ENCODE measurements at regions not wholly inside any gene's neighbourhood (a gene's known extent, or its start where the extent isn't known, plus 50 kb on each side); places are given as distances from the start of the nearest gene placed in this dataset.

DNA sequence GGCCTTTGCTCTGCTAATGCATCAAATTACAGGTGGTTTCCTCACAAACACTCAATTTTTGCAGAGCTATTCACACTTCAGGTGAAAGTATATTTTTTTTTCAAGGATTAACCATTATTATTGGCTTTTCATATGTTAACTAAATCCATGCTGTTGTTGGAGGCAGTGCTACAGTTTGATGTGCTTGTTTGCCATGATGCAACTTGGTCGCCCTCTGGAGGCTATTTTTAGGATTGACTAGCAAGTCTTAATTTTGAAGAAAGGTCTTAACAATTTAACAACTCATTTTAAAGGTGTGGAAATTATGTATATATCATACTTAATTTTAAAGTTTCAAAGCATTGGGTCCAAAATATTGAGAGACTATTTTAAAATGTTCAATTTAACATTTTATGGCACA lies 168.8 kb upstream of the FAM47A start:
- Mint-ChIP-seq H3K4me1 (no peaks in the 10 kb centered on the region), H3K27me3 (no peaks in the 10 kb centered on the region), H3K4me3 (no peak overlapping the region), H3K9me3 (peaks cover 0 to 1% (median 0%) of the 10 kb centered on the region in 11 donors), H3K36me3 (no peaks in the 10 kb centered on the region), H3K27ac (no peak overlapping the region)
- intact Hi-C loops (cut with micrococcal nuclease), result no loop called here
- POLR2A ChIA-PET, result interaction anchor here (0.6 kb wide), 1 partner anchor 79 kb away, joined by 3 read pairs; no protein-coding TSS in a partner anchor
- Histone ChIP-seq H3K27me3 (ENCODE audit: control insufficient read depth in 2 of 2, insufficient read depth in 2 of 2, low read length in 2 of 2) (no peaks in the 10 kb centered on the region), H3K4me3 (ENCODE audit: low read length) (no peak overlapping the region), H3K4me1 (ENCODE audit: control insufficient read depth in 2 of 2, insufficient read depth in 2 of 2, low read length in 2 of 2) (no peaks in the 10 kb centered on the region), H3K9me3 (ENCODE audit: control insufficient read depth in 2 of 3, low read length in 3 of 3) (no peaks in the 10 kb centered on the region), H3K36me3 (ENCODE audit: control insufficient read depth in 2 of 3, insufficient read depth in 3 of 3, low read length in 3 of 3) (no peaks in the 10 kb centered on the region), H3K27ac (ENCODE audit: low read depth, low read length) (no peak overlapping the region)
- ATAC-seq (no peak), DNase-seq (peak in 4 of 9 donors; percentile 1 to 10 (median 6))
- CTCF ChIA-PET, result no interaction called here

DNA sequence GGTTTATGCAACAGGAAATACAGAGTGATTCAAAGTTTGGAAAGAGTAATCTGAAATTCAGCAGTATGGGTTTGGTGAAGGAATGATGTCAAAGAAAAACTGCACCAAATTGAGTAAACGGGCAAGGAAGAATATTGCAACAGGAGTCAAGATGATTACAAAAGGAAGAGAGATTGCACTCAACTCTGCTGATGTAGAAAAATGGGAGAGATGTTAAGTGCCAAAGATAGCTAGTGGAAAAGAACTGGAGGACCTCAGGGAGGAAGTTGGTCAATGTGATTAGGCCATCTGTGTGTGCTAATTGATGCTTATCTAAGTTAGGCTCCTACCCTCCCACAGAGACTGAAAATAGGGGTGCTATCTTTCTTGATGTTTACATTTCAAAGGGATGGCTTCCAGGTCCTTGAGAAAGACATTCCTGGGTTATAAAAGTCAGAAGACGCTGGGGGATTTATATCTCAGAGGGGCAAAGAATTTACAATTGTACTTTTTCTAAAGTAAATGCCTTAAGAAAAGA lies 167.4 kb upstream of the FAM47A start:
- intact Hi-C loops (cut with micrococcal nuclease), result no loop called here
- H3K4me1 ChIP-seq (ENCODE audit: control insufficient read depth in 2 of 2, insufficient read depth in 2 of 2, low read length in 2 of 2), result no peaks in the 10 kb centered on the region
- no peak for DNase-seq
- no peak overlapping the region for H3K4me3 ChIP-seq (ENCODE audit: low read length)
- Mint-ChIP-seq H3K27ac (no peak overlapping the region), H3K9me3 (no peaks in the 10 kb centered on the region), H3K4me3 (no peak overlapping the region), H3K36me3 (no peaks in the 10 kb centered on the region), H3K27me3 (no peaks in the 10 kb centered on the region), H3K4me1 (no peaks in the 10 kb centered on the region)
- H3K27me3 ChIP-seq (ENCODE audit: control insufficient read depth in 2 of 2, insufficient read depth in 2 of 2, low read length in 2 of 2), result no peaks in the 10 kb centered on the region
- ATAC-seq, result no peak
- no peaks in the 10 kb centered on the region for H3K9me3 ChIP-seq (ENCODE audit: control insufficient read depth in 2 of 3, low read length in 3 of 3)
- no peaks in the 10 kb centered on the region for H3K36me3 ChIP-seq (ENCODE audit: control insufficient read depth in 2 of 3, insufficient read depth in 3 of 3, low read length in 3 of 3)
- POLR2A ChIA-PET, result no interaction called here
- CTCF ChIA-PET, result no interaction called here
- H3K27ac ChIP-seq (ENCODE audit: low read depth, low read length), result no peak overlapping the region

DNA sequence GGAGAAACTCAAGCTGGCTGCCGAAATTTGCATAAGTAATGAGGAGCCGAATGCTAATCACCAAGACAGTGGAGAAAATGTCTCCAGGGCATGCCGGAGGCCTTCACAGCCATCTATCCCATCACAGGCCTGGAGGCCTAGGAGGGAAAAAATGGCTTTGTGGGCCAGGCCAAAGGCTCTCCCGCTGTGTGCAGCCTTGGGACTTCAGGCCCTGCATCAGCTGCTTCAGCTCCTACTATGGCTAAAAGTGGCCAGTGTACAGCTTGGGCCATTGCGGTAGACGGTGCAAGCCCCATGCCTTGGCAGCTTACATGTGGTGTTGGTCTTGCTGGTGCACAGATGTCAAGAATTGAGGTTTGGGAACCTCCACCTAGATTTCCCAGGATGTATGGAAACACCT lies 162.6 kb upstream of the FAM47A start:
- H3K36me3 Mint-ChIP-seq, result no peaks in the 10 kb centered on the region
- ATAC-seq, result no peak
- H3K4me3 ChIP-seq (ENCODE audit: low read length), result no peak overlapping the region
- H3K27me3 Mint-ChIP-seq, result no peaks in the 10 kb centered on the region
- H3K27ac Mint-ChIP-seq, result no peak overlapping the region
- ChIA-PET POLR2A (no interaction called here), CTCF (no interaction called here)
- no peak for DNase-seq
- no peaks in the 10 kb centered on the region for H3K9me3 ChIP-seq (ENCODE audit: control insufficient read depth in 2 of 3, low read length in 3 of 3)
- H3K4me1 Mint-ChIP-seq, result no peaks in the 10 kb centered on the region
- H3K27ac ChIP-seq (ENCODE audit: low read depth, low read length), result no peak overlapping the region
- no peak overlapping the region for H3K4me3 Mint-ChIP-seq
- peaks cover 0 to 6% (median 0%) of the 10 kb centered on the region in 11 donors for H3K9me3 Mint-ChIP-seq
- H3K36me3 ChIP-seq (ENCODE audit: control insufficient read depth in 2 of 3, insufficient read depth in 3 of 3, low read length in 3 of 3), result no peaks in the 10 kb centered on the region
- no peaks in the 10 kb centered on the region for H3K4me1 ChIP-seq (ENCODE audit: control insufficient read depth in 2 of 2, insufficient read depth in 2 of 2, low read length in 2 of 2)
- no peaks in the 10 kb centered on the region for H3K27me3 ChIP-seq (ENCODE audit: control insufficient read depth in 2 of 2, insufficient read depth in 2 of 2, low read length in 2 of 2)
- intact Hi-C loops (cut with micrococcal nuclease), result no loop called here

DNA sequence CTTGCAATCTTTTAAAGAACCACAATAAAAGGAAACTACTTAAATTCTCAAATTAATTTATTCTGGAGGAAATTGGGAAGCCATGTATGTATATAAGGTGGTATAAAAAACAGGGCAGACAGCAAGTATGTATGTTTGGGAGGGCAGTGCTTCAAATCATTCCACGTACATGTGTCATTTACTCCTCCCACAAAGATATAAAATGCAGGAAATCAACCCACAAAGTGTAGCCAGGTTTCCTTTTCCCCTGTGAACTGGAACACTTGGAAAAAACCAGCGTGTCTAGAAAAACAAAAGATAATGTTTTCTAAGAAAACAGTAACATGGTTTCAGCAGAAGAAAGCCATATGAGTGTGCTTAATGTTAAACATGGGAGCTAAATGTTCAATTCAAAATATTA lies 156.7 kb upstream of the FAM47A start:
- Mint-ChIP-seq H3K4me3 (no peak overlapping the region), H3K4me1 (no peaks in the 10 kb centered on the region), H3K27ac (no peak overlapping the region), H3K36me3 (no peaks in the 10 kb centered on the region), H3K9me3 (peaks cover 0 to 5% (median 0%) of the 10 kb centered on the region in 11 donors), H3K27me3 (no peaks in the 10 kb centered on the region)
- POLR2A ChIA-PET, result no interaction called here
- ATAC-seq (no peak), DNase-seq (no peak)
- intact Hi-C loops (cut with micrococcal nuclease), result no loop called here
- no peaks in the 10 kb centered on the region for H3K36me3 ChIP-seq (ENCODE audit: control insufficient read depth in 2 of 3, insufficient read depth in 3 of 3, low read length in 3 of 3)
- no peaks in the 10 kb centered on the region for H3K27me3 ChIP-seq (ENCODE audit: control insufficient read depth in 2 of 2, insufficient read depth in 2 of 2, low read length in 2 of 2)
- H3K4me3 ChIP-seq (ENCODE audit: low read length), result no peak overlapping the region
- H3K27ac ChIP-seq (ENCODE audit: low read depth, low read length), result no peak overlapping the region
- H3K9me3 ChIP-seq (ENCODE audit: control insufficient read depth in 2 of 3, low read length in 3 of 3), result no peaks in the 10 kb centered on the region
- CTCF ChIA-PET, result no interaction called here
- H3K4me1 ChIP-seq (ENCODE audit: control insufficient read depth in 2 of 2, insufficient read depth in 2 of 2, low read length in 2 of 2), result no peaks in the 10 kb centered on the region

DNA sequence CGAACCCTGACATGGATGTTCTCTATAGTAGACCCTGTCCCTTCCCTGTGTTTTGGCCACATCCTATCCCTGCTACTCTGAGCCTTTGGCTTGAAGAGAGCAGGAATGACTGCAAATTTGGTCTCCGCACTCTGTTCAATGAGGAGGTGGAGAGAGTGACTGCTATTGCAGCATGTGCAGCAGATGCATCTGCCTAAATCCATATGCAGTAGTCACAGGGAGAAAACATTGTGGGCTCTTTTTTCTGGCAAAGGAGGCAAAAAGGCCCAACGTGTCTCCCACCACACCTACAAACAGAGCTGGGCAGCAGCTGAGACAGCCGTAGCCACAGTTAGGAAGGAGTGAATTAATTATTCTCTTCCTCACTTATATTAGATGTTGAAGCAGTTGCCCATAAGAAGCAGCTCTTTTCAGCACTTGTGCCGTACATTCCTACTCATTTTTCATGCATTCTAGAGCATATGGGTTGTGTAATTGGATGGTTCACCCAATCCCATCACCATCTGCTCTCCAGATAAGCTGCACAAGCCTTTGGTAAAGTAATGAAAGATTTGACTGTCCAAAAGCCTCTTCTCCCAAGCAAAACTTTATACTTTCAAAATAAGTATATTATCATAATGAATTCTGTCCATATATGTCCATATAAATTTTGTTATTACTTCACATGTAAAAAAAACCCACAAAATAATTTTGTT lies 147.9 kb upstream of the FAM47A start:
- H3K36me3 ChIP-seq (ENCODE audit: control insufficient read depth in 2 of 3, insufficient read depth in 3 of 3, low read length in 3 of 3), result no peaks in the 10 kb centered on the region
- ChIA-PET CTCF (no interaction called here), POLR2A (no interaction called here)
- peaks cover 0 to 3% (median 0%) of the 10 kb centered on the region in 11 donors for H3K9me3 Mint-ChIP-seq
- H3K36me3 Mint-ChIP-seq, result no peaks in the 10 kb centered on the region
- no peak overlapping the region for H3K4me3 Mint-ChIP-seq
- DNase-seq, result no peak
- H3K9me3 ChIP-seq (ENCODE audit: control insufficient read depth in 2 of 3, low read length in 3 of 3), result no peaks in the 10 kb centered on the region
- no peaks in the 10 kb centered on the region for H3K4me1 ChIP-seq (ENCODE audit: control insufficient read depth in 2 of 2, insufficient read depth in 2 of 2, low read length in 2 of 2)
- no peak overlapping the region for H3K27ac ChIP-seq (ENCODE audit: low read depth, low read length)
- ATAC-seq, result no peak
- intact Hi-C loops (cut with micrococcal nuclease), result no loop called here
- no peaks in the 10 kb centered on the region for H3K27me3 Mint-ChIP-seq
- H3K27ac Mint-ChIP-seq, result no peak overlapping the region
- H3K4me3 ChIP-seq (ENCODE audit: low read length), result no peak overlapping the region
- H3K4me1 Mint-ChIP-seq, result no peaks in the 10 kb centered on the region
- H3K27me3 ChIP-seq (ENCODE audit: control insufficient read depth in 2 of 2, insufficient read depth in 2 of 2, low read length in 2 of 2), result no peaks in the 10 kb centered on the region

DNA sequence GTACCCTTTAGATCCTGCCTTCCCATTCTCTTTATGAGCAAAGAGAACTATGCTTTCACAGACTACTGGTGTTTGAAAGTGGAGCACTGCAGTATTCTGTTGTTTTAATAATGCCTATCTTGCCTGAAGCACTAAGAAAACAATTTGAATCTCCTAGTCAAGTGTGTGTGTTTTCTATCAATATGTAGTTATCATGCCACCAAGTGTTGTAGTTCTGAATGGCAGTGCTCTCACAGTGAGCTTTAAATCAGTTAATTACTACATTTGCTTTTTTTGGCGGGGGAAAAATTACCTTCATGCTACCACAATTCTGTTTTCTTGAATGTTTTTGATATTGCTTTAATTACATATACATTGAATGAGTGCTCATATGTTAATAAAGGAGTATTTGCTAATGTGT lies 143.6 kb upstream of the FAM47A start:
- peaks cover 0 to 3% (median 0%) of the 10 kb centered on the region in 11 donors for H3K9me3 Mint-ChIP-seq
- no peak overlapping the region for H3K4me3 Mint-ChIP-seq
- H3K27ac Mint-ChIP-seq, result no peak overlapping the region
- no peaks in the 10 kb centered on the region for H3K36me3 ChIP-seq (ENCODE audit: control insufficient read depth in 2 of 3, insufficient read depth in 3 of 3, low read length in 3 of 3)
- no peak overlapping the region for H3K4me3 ChIP-seq (ENCODE audit: low read length)
- no peaks in the 10 kb centered on the region for H3K36me3 Mint-ChIP-seq
- H3K27me3 Mint-ChIP-seq, result no peaks in the 10 kb centered on the region
- DNase-seq, result no peak
- no peaks in the 10 kb centered on the region for H3K4me1 ChIP-seq (ENCODE audit: control insufficient read depth in 2 of 2, insufficient read depth in 2 of 2, low read length in 2 of 2)
- ATAC-seq, result no peak
- H3K27ac ChIP-seq (ENCODE audit: low read depth, low read length), result no peak overlapping the region
- intact Hi-C loops (cut with micrococcal nuclease), result no loop called here
- no peaks in the 10 kb centered on the region for H3K4me1 Mint-ChIP-seq
- ChIA-PET POLR2A (no interaction called here), CTCF (no interaction called here)
- no peaks in the 10 kb centered on the region for H3K9me3 ChIP-seq (ENCODE audit: control insufficient read depth in 2 of 3, low read length in 3 of 3)
- no peaks in the 10 kb centered on the region for H3K27me3 ChIP-seq (ENCODE audit: control insufficient read depth in 2 of 2, insufficient read depth in 2 of 2, low read length in 2 of 2)

DNA sequence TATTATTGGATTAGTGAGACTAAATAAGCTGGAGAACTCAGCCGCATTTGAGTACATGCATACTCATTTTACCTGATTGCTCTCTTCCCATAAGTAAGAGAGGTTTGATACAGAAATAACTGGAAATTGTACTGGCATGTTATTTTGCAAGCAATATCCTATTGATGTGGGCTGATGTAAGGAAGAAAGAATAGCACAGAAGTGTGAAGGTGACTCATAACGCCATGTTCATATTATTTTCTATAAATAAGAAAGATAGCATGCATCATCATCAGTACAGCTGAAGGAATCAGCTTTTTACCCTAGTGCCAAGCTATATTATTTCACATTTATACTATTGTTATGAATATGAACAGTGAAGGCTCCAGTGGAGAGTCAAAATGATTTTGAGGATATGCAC lies 138.3 kb upstream of the FAM47A start:
- H3K4me3 ChIP-seq (ENCODE audit: low read length), result no peak overlapping the region
- no peaks in the 10 kb centered on the region for H3K4me1 ChIP-seq (ENCODE audit: control insufficient read depth in 2 of 2, insufficient read depth in 2 of 2, low read length in 2 of 2)
- Mint-ChIP-seq H3K27me3 (no peaks in the 10 kb centered on the region), H3K36me3 (no peaks in the 10 kb centered on the region), H3K27ac (no peak overlapping the region), H3K9me3 (peaks cover 0 to 2% (median 0%) of the 10 kb centered on the region in 11 donors), H3K4me3 (no peak overlapping the region), H3K4me1 (no peaks in the 10 kb centered on the region)
- no peak overlapping the region for H3K27ac ChIP-seq (ENCODE audit: low read depth, low read length)
- ChIA-PET CTCF (no interaction called here), POLR2A (no interaction called here)
- intact Hi-C loops (cut with micrococcal nuclease), result no loop called here
- no peaks in the 10 kb centered on the region for H3K36me3 ChIP-seq (ENCODE audit: control insufficient read depth in 2 of 3, insufficient read depth in 3 of 3, low read length in 3 of 3)
- no peaks in the 10 kb centered on the region for H3K9me3 ChIP-seq (ENCODE audit: control insufficient read depth in 2 of 3, low read length in 3 of 3)
- ATAC-seq (no peak), DNase-seq (no peak)
- no peaks in the 10 kb centered on the region for H3K27me3 ChIP-seq (ENCODE audit: control insufficient read depth in 2 of 2, insufficient read depth in 2 of 2, low read length in 2 of 2)

Measured in naive thymus-derived CD4-positive, alpha-beta T cell (primary cell).